Upper lobe of left lung (tissue), 6 donors: ENCODE measurements at regions not wholly inside any gene's neighbourhood (a gene's known extent, or its start where the extent isn't known, plus 50 kb on each side); places are given as distances from the start of the nearest gene placed in this dataset.

Source experiments
- ATAC-seq, 2 donors: fragments of 200-7000 bp; cut with Tn5 transposase; one replicate each; pipeline ENCODE4 v1.9.1; 2022; ENCODE audit warnings: mild to moderate bottlenecking in 2 of 2, moderate library complexity in 2 of 2; ENCODE audit not compliant: low FRiP score in 2 of 2
- DNase-seq, 2 donors: peaks; one replicate each; pipeline ENCODE4 v3.0.0-alpha.2; 2019 to 2020
- H3K27ac ChIP-seq, 4 donors: fragments of 200-600 bp; sonication (generic); one replicate each; pipeline ENCODE4 v1.5.1; 2016 to 2019
- H3K27me3 ChIP-seq, 4 donors: fragments of 200-600 bp; sonication (generic); one replicate each; pipeline ENCODE4 v1.5.1; 2017 to 2019
- H3K36me3 ChIP-seq, 4 donors: fragments of 200-600 bp; sonication (generic); one replicate each; pipeline ENCODE4 v1.5.1; 2016 to 2019
- H3K4me1 ChIP-seq, 4 donors: fragments of 200-600 bp; sonication (generic); one replicate each; pipeline ENCODE4 v1.5.1; 2018 to 2019
- H3K4me3 ChIP-seq, 4 donors: fragments of 200-600 bp; sonication (generic); one replicate each; pipeline ENCODE4 v1.5.1; 2017 to 2019; ENCODE audit warnings: mild to moderate bottlenecking in 2 of 4, moderate library complexity in 1 of 4
- H3K9me3 ChIP-seq, 4 donors: fragments of 200-600 bp; sonication (generic); one replicate each; pipeline ENCODE4 v1.5.1; 2018 to 2019
- EP300 ChIP-seq, 4 donors: sonication (generic); formaldehyde crosslinking; IDR thresholded peaks; one replicate each; pipeline ENCODE4 v1.5.1; 2017; ENCODE audit warnings: antibody characterized with exemption in 4 of 4, control low read depth in 2 of 4
- POLR2A ChIP-seq, 4 donors: fragments of 450-650 bp; IDR thresholded peaks; one replicate each; pipeline ENCODE4 v1.5.1; 2016 to 2017; ENCODE audit warnings: antibody characterized with exemption in 4 of 4, mild to moderate bottlenecking in 2 of 4
- POLR2AphosphoS5 ChIP-seq, 2 donors: sonication (generic); formaldehyde crosslinking; IDR thresholded peaks; one replicate each; pipeline ENCODE4 v1.5.1; 2017; ENCODE audit warnings: antibody characterized with exemption in 2 of 2
- WGBS, 2 donors: methylation state at CpG; one replicate each; pipeline ENCODE4 v1.1.5; 2017 to 2018; 5-methylcytosine and 5-hydroxymethylcytosine counted together
- TF ChIP-seq, protein P1 (sequence below), 6 experiments: fragments of 450-650 bp in 4 of 6; fragments of 200-600 bp in 2 of 6; sonication (generic) in 2 of 6; IDR thresholded peaks; one replicate each; pipeline ENCODE4 v1.5.1; 2016 to 2019; ENCODE audit warnings: antibody characterized with exemption in 6 of 6
- donor health status: DM: no; HTN: no; CAD: no; lungs with moderate emphysema.
- donor health status: DM: no; HTN: yes; CAD: no; lungs with severe emphysema.

DNA sequence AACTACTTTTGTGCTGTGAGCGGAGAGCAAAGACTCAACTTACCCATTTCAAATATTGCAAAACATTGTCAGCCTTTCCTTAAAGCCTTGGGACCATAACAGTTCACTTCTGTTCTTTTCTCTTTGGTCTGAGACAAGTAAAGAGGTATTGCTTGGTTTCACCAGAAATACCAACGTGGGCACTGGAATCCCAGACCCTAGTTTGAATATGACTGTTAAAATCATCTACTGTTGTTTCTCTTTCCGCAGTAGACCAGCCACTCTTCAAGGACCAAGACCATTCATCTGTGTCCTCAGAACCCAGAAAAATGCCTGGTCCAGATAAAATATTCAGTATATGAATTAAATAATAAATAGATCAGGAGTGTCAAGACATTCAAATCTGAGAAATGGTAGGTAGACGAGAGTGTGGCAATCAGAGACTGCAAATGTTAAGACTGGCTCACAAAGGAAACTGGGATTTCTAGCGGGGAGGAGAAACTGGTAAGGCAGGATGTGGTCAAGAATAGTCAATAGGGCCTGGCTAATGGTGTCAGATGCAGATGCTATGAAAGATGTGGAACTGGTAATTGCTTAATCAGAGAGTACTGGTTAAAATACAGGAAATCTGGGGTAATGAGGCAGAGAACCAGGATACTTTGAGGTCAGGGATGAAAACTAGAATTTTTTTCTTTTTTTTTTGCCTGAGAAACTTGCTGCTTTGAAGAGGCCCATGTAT is 82.1 kb upstream of the IL33 start:
- Histone ChIP-seq H3K9me3 (no peaks in the 10 kb centered on the region), H3K4me1 (no peaks in the 10 kb centered on the region), H3K27me3 (no peaks in the 10 kb centered on the region), H3K27ac (no peak overlapping the region), H3K4me3 (no peak overlapping the region), H3K36me3 (no peaks in the 10 kb centered on the region)
- 78 to 83% methylated on average over 5 of the region's 5 CpGs for WGBS, 2 donors
- no peak for ATAC-seq
- DNase-seq, result no peak
- TF ChIP-seq, protein P1, sequence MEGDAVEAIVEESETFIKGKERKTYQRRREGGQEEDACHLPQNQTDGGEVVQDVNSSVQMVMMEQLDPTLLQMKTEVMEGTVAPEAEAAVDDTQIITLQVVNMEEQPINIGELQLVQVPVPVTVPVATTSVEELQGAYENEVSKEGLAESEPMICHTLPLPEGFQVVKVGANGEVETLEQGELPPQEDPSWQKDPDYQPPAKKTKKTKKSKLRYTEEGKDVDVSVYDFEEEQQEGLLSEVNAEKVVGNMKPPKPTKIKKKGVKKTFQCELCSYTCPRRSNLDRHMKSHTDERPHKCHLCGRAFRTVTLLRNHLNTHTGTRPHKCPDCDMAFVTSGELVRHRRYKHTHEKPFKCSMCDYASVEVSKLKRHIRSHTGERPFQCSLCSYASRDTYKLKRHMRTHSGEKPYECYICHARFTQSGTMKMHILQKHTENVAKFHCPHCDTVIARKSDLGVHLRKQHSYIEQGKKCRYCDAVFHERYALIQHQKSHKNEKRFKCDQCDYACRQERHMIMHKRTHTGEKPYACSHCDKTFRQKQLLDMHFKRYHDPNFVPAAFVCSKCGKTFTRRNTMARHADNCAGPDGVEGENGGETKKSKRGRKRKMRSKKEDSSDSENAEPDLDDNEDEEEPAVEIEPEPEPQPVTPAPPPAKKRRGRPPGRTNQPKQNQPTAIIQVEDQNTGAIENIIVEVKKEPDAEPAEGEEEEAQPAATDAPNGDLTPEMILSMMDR (IDR thresholded peaks at IDR 0.05), result no peak
- TF ChIP-seq POLR2AphosphoS5 (IDR thresholded peaks at IDR 0.05), result no peak
- TF ChIP-seq EP300 (IDR thresholded peaks at IDR 0.05), result no peak
- TF ChIP-seq POLR2A (IDR thresholded peaks at IDR 0.05), result no peak

DNA sequence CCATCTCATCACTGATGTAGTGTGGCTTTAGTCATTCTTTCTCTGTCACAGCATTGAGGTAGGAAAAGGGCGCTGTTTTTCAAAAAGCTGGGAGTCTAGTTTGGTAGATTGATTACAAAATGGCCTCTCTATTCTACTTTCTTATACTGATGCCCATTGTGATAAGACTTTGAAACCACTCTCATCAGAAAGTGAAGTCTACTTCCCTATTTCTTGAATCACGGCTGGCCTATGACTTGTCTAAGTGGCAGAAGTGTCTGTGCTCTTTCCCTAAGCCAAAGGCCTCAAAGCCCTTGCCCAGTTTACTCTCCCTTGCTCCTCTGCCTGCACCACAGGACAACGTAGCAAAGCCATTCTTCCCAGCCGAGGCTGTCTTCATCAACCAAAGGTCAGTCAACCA is 83.0 kb upstream of the IL33 start:
- 71 to 72% methylated on average over 4 of the region's 4 CpGs for WGBS, 2 donors
- Histone ChIP-seq H3K9me3 (no peaks in the 10 kb centered on the region), H3K36me3 (no peaks in the 10 kb centered on the region), H3K4me3 (no peak overlapping the region), H3K4me1 (no peaks in the 10 kb centered on the region), H3K27me3 (no peaks in the 10 kb centered on the region), H3K27ac (no peak overlapping the region)
- ATAC-seq (no peak), DNase-seq (no peak)
- TF ChIP-seq EP300 (IDR thresholded peaks at IDR 0.05) (no peak), POLR2A (IDR thresholded peaks at IDR 0.05) (no peak), POLR2AphosphoS5 (IDR thresholded peaks at IDR 0.05) (no peak)
- TF ChIP-seq, protein P1 (IDR thresholded peaks at IDR 0.05), result no peak

DNA sequence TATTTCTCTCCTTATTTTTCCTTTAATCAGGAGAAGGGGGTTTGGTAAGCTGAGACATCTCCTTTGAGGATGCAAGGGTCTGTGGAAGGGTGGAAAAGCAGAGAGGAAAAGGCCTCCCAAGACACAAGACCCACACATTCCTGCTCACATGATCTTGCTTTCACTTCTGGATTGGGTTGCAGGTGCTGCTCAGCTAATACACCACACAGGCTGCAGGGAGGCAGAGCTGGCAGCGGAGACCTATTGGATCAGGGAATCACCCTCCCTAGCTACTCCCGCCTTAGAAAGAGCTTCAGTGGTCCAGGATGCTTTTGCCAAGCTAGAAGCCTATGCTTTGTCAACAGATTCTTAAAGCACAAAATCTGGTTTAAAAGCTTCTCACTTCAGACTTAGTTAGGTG is 87.6 kb upstream of the IL33 start:
- DNase-seq (no peak), ATAC-seq (no peak)
- no peak overlapping the region for H3K4me3 ChIP-seq
- no peaks in the 10 kb centered on the region for H3K9me3 ChIP-seq
- H3K4me1 ChIP-seq, result no peaks in the 10 kb centered on the region
- no peaks in the 10 kb centered on the region for H3K36me3 ChIP-seq
- H3K27ac ChIP-seq, result no peak overlapping the region
- H3K27me3 ChIP-seq, result no peaks in the 10 kb centered on the region
- WGBS, 2 donors, result 90 to 97% methylated on average over 2 of the region's 2 CpGs
- TF ChIP-seq, protein P1 (IDR thresholded peaks at IDR 0.05), result no peak
- TF ChIP-seq POLR2AphosphoS5 (IDR thresholded peaks at IDR 0.05), result no peak
- no peak for TF ChIP-seq POLR2A (IDR thresholded peaks at IDR 0.05)
- TF ChIP-seq EP300 (IDR thresholded peaks at IDR 0.05), result no peak

DNA sequence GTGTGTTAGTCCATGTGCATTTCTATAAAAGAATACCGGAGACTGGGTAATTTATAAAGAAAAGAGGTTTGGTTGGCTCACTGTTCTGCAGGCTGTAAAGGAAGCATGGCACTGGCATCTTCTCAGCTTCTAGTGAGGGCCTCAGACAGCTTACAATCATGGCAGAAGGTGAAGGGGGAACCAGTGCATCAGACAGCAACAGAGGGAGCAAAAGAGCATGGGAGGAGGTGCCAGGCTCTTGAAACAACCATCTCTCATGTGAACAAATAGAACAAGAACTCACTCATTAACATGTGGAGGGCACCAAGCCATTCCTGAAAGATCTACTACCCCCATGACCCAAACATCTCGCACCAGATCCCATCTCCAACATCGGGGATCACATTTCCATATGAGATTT is 89.2 kb upstream of the IL33 start:
- H3K36me3 ChIP-seq, result no peaks in the 10 kb centered on the region
- H3K27ac ChIP-seq, result no peak overlapping the region
- TF ChIP-seq POLR2AphosphoS5 (IDR thresholded peaks at IDR 0.05) (no peak), EP300 (IDR thresholded peaks at IDR 0.05) (no peak), POLR2A (IDR thresholded peaks at IDR 0.05) (no peak)
- TF ChIP-seq, protein P1 (IDR thresholded peaks at IDR 0.05), result no peak
- no peaks in the 10 kb centered on the region for H3K9me3 ChIP-seq
- no peak overlapping the region for H3K4me3 ChIP-seq
- no peaks in the 10 kb centered on the region for H3K27me3 ChIP-seq
- DNase-seq (no peak), ATAC-seq (no peak)
- H3K4me1 ChIP-seq, result peaks cover 0 to 2% (median 0%) of the 10 kb centered on the region in 4 donors
- WGBS, 2 donors, result 91% methylated on average over 3 of the region's 3 CpGs

DNA sequence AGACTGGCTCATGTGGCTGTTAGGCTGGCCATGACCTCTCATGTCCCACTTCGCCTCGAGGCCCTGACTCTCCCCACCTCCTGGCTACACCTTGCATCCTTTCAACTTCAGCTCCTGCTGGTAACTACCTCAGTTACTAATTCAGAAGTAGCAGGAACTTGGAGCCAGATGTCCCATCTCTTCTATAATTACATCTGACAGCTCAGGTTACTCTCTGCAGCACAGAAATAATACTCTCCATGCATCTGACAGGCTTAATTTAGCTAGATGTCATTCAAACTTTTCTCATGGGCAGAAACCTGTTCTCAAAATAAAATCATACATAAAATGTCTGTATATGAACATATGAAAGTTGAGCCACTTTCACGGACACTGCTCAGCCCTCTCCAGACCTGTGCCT is 92.2 kb upstream of the IL33 start:
- Histone ChIP-seq H3K4me1 (peaks cover 0 to 2% (median 0%) of the 10 kb centered on the region in 4 donors), H3K9me3 (no peaks in the 10 kb centered on the region), H3K27ac (no peak overlapping the region), H3K27me3 (no peaks in the 10 kb centered on the region), H3K4me3 (no peak overlapping the region), H3K36me3 (no peaks in the 10 kb centered on the region)
- DNase-seq (no peak), ATAC-seq (no peak)
- WGBS, 2 donors, result 53 to 54% methylated on average over 3 of the region's 3 CpGs
- no peak for TF ChIP-seq POLR2AphosphoS5 (IDR thresholded peaks at IDR 0.05)
- TF ChIP-seq POLR2A (IDR thresholded peaks at IDR 0.05), result no peak
- no peak for TF ChIP-seq EP300 (IDR thresholded peaks at IDR 0.05)
- TF ChIP-seq, protein P1 (IDR thresholded peaks at IDR 0.05), result no peak
